RWPE1 (cell line): ENCODE measurements at regions not wholly inside any gene's neighbourhood (a gene's known extent, or its start where the extent isn't known, plus 50 kb on each side); places are given as distances from the start of the nearest gene placed in this dataset.

Source experiments
- CTCF ChIA-PET: fragments of 350-600 bp; sonication (Branson Sonifier 250); formaldehyde crosslinking; extraction: SDS; loops from one replicate; lab custom pipeline; 2021; lab: Yijun Ruan, JAX
- POLR2A ChIA-PET: fragments of 400-600 bp; formaldehyde crosslinking; extraction: SDS; loops from one replicate; lab custom pipeline; 2020; ENCODE audit warnings: antibody characterized with exemption; ENCODE audit not compliant: low non-redundant PET; lab: Yijun Ruan, JAX
- DNase-seq: peaks from one replicate; pipeline ENCODE4 v3.0.0; 2012; ENCODE audit warnings: low spot score
- H3K27ac ChIP-seq: fragments of 450-650 bp; 2 replicates; pipeline ENCODE4 v1.5.1; 2017
- CTCF ChIP-seq: fragments of 450-650 bp; conservative IDR thresholded peaks from 2 replicates; pipeline ENCODE4 v1.5.1; 2017; ENCODE audit warnings: low read depth, mild to moderate bottlenecking

DNA sequence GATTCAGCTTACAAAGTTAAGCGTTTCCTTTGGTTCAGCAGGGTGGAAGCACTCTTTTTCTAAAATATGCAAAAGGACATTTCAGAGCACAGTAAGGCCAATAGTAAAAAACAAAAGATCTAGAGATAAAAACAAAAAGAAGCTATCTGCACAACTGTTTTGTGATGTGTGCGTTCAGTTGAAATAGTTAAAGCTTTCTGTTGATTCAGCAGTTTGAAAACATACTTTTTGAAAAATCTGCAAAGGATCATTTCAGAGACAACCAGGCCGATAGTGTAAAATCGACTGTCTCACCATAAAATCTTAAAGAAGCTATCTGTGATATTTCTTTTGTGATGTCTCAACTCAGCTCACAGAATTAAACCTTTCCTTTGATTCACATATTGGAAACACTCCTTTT is 300.0 kb upstream of the ALG10B start:
- POLR2A ChIA-PET, result no interaction called here
- no peak overlapping the region for H3K27ac ChIP-seq
- CTCF ChIA-PET, result interaction anchor here (0.7 kb wide), 1 partner anchor 265 kb away, joined by 3 read pairs; no protein-coding TSS in a partner anchor
- TF ChIP-seq CTCF, result no peak
- no peak for DNase-seq

- TF ChIP-seq CTCF, result no peak
- no peak for DNase-seq
- no peak overlapping the region for H3K27ac ChIP-seq
- POLR2A ChIA-PET, result no interaction called here
- CTCF ChIA-PET, result no interaction called here
These were observed 290.7 kb upstream of the ALG10B start for GRCh38 chr12:38025916-38026315.

DNA sequence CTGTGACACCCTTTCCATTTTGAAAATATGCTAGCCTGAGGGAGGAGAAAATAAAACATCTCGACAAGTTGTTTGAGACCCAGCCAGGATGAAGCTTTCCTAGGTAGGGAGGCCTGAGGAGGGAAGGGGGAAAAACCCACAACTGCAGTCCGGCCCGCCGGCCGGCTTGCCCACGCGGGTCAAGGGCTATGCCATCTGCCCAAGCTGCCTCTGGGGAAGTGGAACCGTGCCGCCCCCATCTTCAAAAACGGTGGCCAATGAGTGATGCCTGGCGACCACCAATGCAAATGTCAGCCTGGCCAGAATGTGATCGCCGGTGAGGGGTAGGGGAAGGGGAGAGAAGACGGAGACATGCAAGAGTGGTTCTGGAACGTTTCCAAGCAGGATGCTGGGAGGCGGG is 263.5 kb upstream of the ALG10B start:
- ChIA-PET CTCF (interaction anchor here (0.6 to 0.7 kb wide), 3 partner anchors 13 to 751 kb away, joined by 3 to 9 read pairs (median 5); no protein-coding TSS in a partner anchor), POLR2A (no interaction called here)
- H3K27ac ChIP-seq, result no peak overlapping the region
- TF ChIP-seq CTCF, result no peak
- no peak for DNase-seq

DNA sequence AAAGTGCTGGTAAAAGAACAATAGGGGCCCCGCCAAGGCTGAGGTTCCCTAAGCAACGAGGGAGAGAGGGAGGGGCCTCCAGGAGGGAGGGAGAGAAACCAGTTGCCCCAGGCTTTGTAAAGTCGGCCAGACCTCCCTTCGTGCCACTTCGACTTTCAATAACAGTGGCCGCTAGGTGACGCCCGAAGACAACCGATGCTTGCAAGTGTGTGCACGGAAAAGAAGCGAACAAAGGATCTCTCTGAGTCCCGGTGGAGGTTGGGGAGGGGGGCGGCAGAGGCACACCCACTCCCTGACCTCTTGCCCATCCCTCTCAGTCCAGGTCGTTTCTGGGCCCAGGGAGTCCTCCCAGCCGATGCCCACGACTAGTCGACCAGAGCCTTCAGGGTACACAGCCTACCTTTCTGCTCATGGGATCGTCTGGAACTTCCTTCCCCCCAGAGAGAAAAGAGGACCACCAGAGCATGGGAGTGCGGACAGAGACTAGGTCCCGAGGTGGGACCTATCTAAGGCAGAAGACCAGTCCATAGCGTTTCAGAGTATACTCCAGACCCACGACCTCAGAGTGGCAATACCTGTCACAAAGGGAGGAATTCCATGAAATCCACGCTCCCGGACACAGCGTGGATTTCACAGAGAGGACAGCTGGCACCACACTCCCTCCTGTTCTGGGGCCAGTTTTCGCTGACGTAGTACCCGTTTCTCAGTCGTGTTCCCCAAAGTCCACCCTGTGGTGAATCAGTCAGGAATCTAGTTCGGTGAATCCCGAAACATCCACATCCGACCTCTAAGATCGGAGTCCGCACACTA is 262.7 kb upstream of the ALG10B start:
- CTCF ChIA-PET, result no interaction called here
- POLR2A ChIA-PET, result no interaction called here
- TF ChIP-seq CTCF, result no peak
- DNase-seq, result peak; percentile 15
- H3K27ac ChIP-seq, result no peak overlapping the region

DNA sequence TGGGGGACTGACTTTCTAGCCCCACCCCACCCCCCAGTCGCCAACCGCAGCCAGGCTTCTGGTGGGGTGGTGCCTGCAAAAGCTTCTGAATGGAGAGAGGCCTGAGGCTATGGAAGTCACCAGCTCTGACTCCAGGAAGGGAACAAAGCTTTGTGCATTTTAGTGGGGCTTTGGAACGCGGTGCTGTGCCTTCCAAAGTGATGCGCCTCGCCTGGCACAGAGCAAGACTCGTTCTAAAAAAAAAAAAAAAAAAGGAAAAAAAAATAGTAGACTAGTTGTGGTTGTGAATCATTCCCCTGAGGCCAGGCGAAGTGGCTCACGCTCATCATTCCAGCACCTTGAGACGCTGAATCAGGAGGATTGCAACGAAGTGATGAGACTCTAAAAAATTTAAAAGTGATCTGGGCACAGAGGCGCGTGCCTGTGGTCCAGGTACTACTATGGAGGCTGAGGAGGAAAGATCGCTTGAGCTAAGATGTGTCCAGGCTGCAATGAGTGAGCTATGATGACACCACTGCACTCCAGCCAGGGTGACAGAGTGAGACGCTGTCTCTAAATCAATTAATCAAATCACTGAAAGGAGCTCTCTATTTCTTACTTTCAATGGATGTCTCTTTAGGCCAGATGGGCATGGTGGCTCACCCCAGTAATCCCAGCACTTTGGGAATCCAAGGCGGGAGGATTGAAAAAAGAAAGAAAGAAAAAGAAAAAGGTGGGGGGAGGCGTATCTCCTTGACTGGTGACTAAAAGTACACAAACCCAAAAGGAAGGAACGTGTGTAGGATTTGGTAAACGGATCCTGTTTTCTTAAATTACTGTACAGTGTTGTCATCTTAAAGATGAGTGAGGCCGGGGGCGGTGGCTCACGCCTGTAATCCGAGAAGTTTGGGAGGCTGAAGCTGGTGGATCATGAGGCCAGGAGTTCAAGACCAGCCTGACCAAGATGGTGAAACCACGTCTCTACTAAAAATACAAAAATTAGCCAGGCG is 259.6 kb upstream of the ALG10B start:
- ChIA-PET CTCF (no interaction called here), POLR2A (no interaction called here)
- no peak overlapping the region for H3K27ac ChIP-seq
- no peak for TF ChIP-seq CTCF
- DNase-seq, result peak; percentile 40

DNA sequence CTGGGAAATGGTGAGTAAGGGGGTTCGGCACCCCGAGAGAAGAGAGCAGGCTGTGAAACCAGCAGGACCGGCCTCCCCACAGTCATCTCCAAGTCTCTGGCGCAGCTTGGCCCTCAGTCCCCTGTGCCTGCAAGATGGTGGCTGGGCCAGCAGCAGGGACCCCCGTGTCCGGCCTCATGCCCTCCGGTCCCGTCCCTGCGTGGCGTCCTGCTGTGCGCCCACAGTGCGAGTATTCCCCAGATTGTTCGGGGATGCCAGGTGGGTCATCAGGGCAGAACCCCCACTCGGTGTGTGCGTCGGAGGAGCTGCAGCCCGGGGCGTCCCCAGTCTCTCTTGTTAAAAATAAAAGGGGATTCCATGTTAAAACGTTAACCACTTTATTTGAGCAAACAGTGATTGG is 216.9 kb upstream of the ALG10B start:
- H3K27ac ChIP-seq, result no peak overlapping the region
- ChIA-PET POLR2A (no interaction called here), CTCF (interaction anchor here (0.7 kb wide), 1 partner anchor 74 kb away, joined by 5 read pairs; no protein-coding TSS in a partner anchor)
- DNase-seq, result no peak
- no peak for TF ChIP-seq CTCF
